GM21619 (cell line): ENCODE measurements at regions not wholly inside any gene's neighbourhood (a gene's known extent, or its start where the extent isn't known, plus 50 kb on each side); places are given as distances from the start of the nearest gene placed in this dataset.
A peak's percentile ranks its signal among the peaks of the same experiment; 100 is the strongest.

Experiments
- ATAC-seq: cut with Tn5 transposase; IDR thresholded peaks from one replicate; pipeline ENCODE4 v1.9.1; 2021; ENCODE audit not compliant: unreplicated experiment

GRCh38 chr7:131119381-131119780 lies 208.3 kb upstream of the MKLN1 start:
- ATAC-seq: no peak

GRCh38 chr7:131122394-131122793 lies 205.3 kb upstream of the MKLN1 start:
- ATAC-seq: no peak

DNA sequence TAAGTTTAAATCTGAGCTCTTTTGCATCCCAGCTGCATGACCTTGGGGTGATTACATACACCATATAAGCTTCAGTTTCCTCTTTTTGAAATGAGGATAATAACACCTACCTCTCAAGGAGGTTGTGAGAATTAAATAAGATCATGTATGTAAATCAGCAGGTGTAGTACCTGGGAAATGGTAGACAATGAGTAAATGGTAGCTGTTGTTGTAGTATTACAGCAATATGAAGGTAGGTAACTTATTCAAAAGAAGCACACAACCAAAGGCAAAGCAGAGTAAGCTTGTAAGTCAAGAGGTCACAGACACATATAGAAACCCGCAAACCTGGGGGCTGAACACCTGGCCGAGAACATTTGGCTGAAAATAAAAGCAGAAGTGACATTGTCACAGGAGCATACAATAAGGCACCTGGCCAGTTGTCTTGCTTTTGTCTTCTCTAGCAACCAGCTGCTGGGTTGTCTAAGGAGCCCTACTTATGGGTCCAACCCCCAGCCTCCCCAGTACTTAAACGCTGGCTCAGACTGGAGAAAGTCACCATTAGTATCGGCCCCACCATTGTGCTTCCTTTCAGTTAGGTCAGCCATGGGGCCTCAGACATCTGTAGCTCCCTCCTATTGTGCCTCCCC lies 203.6 kb upstream of the MKLN1 start:
- peak; percentile 91 for ATAC-seq

GRCh38 chr7:131124867-131125266 lies 202.8 kb upstream of the MKLN1 start:
- no peak for ATAC-seq

DNA sequence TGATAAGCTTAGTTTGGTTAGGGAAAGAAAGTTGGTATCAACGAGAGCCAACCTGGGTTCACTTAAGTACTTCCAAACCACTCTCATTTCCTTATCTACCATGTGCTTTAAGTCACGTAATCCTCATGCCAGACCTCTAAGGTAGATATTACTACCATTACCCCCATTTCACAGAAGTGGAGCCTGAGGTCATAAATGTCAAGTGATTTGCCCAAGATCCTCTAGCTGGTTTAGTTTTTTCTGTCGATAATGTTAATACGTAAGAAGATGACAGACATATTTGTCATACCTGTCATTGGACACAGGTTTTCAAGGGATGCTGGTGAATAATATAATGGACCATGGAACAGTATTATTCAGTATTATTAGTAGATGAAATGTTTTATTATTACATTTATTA lies 197.4 kb upstream of the MKLN1 start:
- ATAC-seq: no peak

DNA sequence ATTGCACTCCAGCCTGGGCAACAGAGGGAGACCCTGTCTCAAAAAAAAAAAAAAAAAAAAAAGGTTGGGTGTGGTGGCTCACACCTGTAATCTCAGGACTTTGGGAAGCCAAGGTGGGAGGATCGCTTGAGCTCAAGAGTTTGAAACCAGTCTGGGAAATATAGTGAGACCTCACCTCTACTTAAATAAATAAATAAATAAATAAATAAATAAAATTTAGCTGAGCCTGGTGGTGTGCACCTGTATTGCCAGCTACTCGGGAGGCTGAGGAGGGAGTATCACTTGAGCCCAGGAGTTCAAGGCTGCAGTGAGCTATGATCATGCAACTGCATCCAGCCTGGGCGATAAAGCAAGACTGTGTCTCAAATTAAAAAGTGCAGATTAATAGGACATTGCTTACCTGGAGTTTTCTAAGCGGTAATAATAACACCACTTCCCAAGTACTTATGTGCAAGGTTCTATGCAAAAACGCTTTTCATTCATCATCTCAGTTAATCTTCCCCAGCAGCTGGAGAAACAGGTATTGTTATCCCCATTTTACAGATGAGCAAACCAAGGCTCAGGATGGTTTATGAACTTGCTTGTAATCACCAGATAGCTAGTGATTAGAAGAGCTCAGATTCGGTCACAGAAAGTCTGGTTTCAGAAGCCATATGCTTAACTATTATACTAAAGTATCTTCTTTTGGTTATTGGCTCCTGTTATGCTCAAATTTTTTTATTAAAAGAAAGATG lies 196.5 kb upstream of the MKLN1 start:
- no peak for ATAC-seq

DNA sequence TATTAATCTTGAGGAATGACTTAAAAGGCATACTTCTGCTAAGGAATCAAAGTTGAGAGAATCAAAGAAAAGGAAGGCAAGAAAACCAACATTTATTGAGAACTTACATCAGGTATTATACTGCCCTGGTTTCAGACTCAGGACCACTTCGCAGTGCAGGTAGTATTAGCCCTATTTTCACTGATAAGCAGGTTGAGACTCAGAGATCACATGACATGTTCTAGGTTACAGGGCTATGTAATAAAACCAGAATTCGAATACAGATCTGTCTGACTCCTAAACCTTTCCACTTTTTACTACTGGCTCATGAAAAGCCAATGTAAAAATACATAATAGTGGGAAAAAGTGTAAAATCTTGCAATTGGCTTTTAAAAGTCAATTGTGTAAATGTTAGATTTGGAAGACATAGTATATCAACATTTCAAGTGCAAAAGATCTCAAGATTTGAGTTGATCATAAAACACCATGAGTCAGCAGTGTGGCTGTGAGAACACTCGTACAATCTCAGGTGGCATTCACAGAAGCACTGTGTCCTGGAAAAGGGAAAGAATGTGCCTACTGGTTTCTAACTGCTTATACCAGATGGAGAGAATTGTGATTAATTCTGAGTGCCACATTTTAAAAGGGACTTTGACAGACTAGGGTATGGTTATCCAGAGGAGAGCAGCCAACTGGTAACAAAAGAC lies 195.8 kb upstream of the MKLN1 start:
- no peak for ATAC-seq

- ATAC-seq: no peak
Measured at GRCh38 chr7:131139462-131139861, 188.2 kb upstream of the MKLN1 start.

DNA sequence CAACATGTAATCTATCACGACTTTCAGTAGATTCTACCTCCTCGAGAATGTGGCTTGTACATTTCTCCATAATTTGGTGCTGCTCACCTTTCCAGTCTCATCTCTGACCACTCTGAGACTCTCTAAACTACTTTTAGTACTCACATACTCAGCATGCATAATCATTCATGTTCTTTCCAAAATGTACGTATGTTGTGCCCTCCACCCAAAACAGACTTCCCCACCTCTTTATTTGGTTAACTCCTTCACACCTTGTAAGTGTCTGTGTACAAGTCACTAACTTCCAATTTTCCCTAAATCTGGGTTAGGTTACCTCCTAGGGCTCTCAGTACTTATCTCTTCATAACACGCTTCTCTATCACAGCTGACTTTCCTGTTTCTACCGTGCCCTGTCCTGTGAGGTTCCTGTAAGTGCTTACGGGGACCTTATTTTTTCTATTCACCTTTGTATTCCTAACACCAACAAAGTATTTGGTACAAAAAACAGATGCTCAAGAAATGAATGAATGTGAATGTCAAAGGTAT lies 186.2 kb upstream of the MKLN1 start:
- ATAC-seq: no peak

- ATAC-seq: no peak
Measured at GRCh38 chr7:131143869-131144268, 183.8 kb upstream of the MKLN1 start.

DNA sequence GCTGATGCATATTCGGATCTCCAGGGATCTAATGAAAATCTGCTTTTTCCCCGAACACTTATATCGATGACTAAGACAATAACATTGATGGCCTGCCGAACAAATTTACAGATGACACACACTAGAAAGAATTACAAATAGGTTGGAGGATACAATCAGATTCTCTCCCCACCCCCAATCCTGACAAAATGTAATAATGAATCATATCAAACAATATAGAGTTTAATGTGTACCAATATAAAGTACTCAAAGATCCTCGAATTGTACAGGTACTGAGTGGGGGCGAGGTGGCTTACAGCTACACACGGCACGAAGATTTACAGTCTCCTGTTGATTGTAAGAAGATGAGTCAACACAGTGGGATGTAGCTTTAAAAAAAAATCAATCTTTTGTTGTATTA lies 182.7 kb upstream of the MKLN1 start:
- ATAC-seq: no peak

DNA sequence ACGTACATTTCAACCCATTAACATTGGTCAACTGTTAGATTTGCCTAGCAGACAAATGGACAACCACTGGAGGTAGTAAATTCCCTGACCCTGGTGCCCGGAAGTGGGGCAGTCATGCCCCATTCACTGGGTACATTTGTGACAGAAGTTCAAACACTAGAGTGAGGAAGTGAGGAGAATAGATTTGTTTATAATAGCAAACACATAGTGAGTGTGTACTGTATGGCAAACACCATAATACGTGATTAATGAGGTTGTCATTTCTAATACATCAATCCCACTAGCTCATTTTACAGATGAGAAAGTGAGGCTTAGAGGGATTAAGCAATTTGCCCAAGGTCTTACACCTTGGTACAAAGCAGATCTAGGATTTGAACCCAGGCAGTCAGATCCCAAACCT lies 181.9 kb upstream of the MKLN1 start:
- no peak for ATAC-seq

DNA sequence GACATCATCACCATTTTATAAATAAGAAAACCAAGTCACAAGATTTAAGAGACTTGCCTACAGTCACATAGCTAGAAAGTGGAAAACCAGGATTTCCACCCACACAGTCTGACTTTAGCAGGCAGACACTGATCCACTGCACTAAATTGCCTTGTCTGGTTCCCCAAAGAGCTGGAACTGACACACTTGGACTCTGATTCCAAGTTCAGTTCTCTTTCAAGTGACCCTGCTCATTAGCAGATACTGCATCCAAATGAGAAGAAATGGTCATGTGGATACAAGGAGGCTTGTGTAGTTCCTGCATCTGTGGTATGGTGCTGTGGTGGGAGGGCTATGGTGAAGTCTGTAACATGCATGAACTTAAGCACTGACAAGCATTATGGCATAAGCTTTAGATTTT lies 180.1 kb upstream of the MKLN1 start:
- ATAC-seq: no peak

GRCh38 chr7:131148258-131148657 lies 179.4 kb upstream of the MKLN1 start:
- ATAC-seq: no peak

- ATAC-seq: no peak
Measured at GRCh38 chr7:131148708-131149428, 178.8 kb upstream of the MKLN1 start.

- ATAC-seq: no peak
Measured at GRCh38 chr7:131149429-131149773, 178.3 kb upstream of the MKLN1 start.

- no peak for ATAC-seq
Measured at GRCh38 chr7:131149840-131150239, 177.8 kb upstream of the MKLN1 start.

- no peak for ATAC-seq
Measured at GRCh38 chr7:131151034-131151433, 176.6 kb upstream of the MKLN1 start.

DNA sequence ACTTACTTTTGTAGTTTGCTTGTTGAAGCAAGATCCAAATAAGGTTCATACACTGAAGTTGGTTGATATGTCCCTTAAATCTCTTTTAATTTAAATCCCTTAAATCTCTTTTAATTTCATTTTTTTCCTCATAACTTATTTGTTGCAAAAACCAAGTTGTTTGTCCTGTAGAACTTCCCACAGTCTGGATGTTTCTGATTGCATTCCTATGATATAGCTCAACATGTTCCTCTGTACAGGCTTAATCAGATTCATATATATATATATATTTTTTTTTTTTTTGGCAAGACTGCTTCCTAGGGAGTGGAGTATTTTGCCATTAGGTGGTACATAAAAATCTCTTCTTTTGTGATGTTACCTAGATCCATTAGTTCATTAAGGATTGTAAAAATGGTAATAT lies 174.9 kb upstream of the MKLN1 start:
- no peak for ATAC-seq

- no peak for ATAC-seq
Measured at GRCh38 chr7:131154380-131154779, 173.3 kb upstream of the MKLN1 start.

- no peak for ATAC-seq
Measured at GRCh38 chr7:131157530-131158243, 170.0 kb upstream of the MKLN1 start.
